ENCODE measurements at regions not wholly inside any gene's neighbourhood (a gene's known extent, or its start where the extent isn't known, plus 50 kb on each side); places are given as distances from the start of the nearest gene placed in this dataset.

DNA sequence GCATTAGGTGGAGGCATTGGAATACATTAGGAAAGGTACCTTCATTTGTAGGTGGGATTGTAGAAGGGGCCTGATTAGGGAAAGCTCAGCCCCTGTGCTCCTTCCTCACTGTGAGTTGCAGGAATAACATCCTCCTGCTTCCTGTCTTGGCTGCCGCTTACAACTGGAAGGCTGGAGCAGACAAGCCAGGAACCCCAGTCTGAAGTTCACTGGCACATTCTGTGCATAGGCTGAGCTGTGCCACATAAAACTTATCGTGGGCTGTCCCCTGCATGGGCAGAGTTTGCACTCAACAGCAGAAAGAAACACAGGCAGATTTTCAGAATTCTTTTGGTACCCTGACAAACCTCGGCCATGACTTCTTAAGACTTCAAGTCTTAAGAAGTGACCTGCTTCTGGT is 200.1 kb downstream of the SALL1 start:
- no peak for ATAC-seq
- intact Hi-C loops (cut with DNase I): no loop called here
- no peak overlapping the region for H3K27ac ChIP-seq
- H3K4me3 ChIP-seq: no peak overlapping the region
- no peak for DNase-seq
- TF ChIP-seq, protein P1, sequence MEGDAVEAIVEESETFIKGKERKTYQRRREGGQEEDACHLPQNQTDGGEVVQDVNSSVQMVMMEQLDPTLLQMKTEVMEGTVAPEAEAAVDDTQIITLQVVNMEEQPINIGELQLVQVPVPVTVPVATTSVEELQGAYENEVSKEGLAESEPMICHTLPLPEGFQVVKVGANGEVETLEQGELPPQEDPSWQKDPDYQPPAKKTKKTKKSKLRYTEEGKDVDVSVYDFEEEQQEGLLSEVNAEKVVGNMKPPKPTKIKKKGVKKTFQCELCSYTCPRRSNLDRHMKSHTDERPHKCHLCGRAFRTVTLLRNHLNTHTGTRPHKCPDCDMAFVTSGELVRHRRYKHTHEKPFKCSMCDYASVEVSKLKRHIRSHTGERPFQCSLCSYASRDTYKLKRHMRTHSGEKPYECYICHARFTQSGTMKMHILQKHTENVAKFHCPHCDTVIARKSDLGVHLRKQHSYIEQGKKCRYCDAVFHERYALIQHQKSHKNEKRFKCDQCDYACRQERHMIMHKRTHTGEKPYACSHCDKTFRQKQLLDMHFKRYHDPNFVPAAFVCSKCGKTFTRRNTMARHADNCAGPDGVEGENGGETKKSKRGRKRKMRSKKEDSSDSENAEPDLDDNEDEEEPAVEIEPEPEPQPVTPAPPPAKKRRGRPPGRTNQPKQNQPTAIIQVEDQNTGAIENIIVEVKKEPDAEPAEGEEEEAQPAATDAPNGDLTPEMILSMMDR (IDR thresholded peaks at IDR 0.05): no peak
- H3K36me3 ChIP-seq: no peaks in the 10 kb centered on the region
- no peaks in the 10 kb centered on the region for H3K4me1 ChIP-seq
- H3K27me3 ChIP-seq: no peaks in the 10 kb centered on the region
- H3K9me3 ChIP-seq: no peaks in the 10 kb centered on the region

GRCh38 chr16:50948268-50948930 is 202.7 kb downstream of the SALL1 start:
- H3K9me3 ChIP-seq: no peaks in the 10 kb centered on the region
- no peak overlapping the region for H3K27ac ChIP-seq
- H3K4me1 ChIP-seq: no peaks in the 10 kb centered on the region
- H3K36me3 ChIP-seq: no peaks in the 10 kb centered on the region
- intact Hi-C loops (cut with DNase I): no loop called here
- H3K27me3 ChIP-seq: no peaks in the 10 kb centered on the region
- TF ChIP-seq, protein P1 (IDR thresholded peaks at IDR 0.05): no peak
- no peak overlapping the region for H3K4me3 ChIP-seq
- no peak for DNase-seq
- ATAC-seq: no peak

DNA sequence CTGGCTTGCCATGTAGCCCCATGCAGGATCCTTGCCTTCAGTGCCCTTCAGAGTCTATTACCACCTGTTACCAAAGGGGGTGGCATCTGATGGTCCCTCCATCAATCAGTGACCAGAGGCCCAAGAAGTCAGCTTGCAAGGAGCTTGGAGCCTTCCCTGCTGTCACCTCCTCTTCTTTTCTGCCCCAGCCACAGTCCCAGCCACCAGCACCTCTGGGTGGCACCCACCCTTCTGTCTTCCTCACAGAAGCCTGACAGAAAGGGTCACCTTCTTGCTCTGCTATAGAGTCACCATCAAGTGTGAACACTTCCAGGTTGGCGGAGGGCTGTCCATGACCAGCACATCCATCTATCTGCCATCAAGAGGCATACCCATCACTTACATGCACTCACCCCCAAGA is 203.2 kb downstream of the SALL1 start:
- no peaks in the 10 kb centered on the region for H3K27me3 ChIP-seq
- no peaks in the 10 kb centered on the region for H3K9me3 ChIP-seq
- H3K4me3 ChIP-seq: no peak overlapping the region
- intact Hi-C loops (cut with DNase I): no loop called here
- TF ChIP-seq, protein P1 (IDR thresholded peaks at IDR 0.05): no peak
- ATAC-seq (no peak), DNase-seq (no peak)
- H3K4me1 ChIP-seq: no peaks in the 10 kb centered on the region
- H3K36me3 ChIP-seq: no peaks in the 10 kb centered on the region
- H3K27ac ChIP-seq: no peak overlapping the region

- Histone ChIP-seq H3K4me1 (no peaks in the 10 kb centered on the region), H3K4me3 (no peak overlapping the region), H3K27ac (no peak overlapping the region), H3K27me3 (no peaks in the 10 kb centered on the region), H3K36me3 (no peaks in the 10 kb centered on the region), H3K9me3 (no peaks in the 10 kb centered on the region)
- intact Hi-C loops (cut with DNase I): no loop called here
- ATAC-seq: no peak
- TF ChIP-seq, protein P1 (IDR thresholded peaks at IDR 0.05): no peak
- DNase-seq: no peak
Measured at GRCh38 chr16:50946606-50947005, 204.5 kb downstream of the SALL1 start.

GRCh38 chr16:50946098-50946497 is 204.2 kb downstream of the CYLD start:
- no peak for DNase-seq
- Histone ChIP-seq H3K36me3 (no peaks in the 10 kb centered on the region), H3K27me3 (no peaks in the 10 kb centered on the region), H3K27ac (no peak overlapping the region), H3K9me3 (no peaks in the 10 kb centered on the region), H3K4me1 (no peaks in the 10 kb centered on the region), H3K4me3 (no peak overlapping the region)
- ATAC-seq: no peak
- intact Hi-C loops (cut with DNase I): no loop called here
- TF ChIP-seq, protein P1 (IDR thresholded peaks at IDR 0.05): no peak

DNA sequence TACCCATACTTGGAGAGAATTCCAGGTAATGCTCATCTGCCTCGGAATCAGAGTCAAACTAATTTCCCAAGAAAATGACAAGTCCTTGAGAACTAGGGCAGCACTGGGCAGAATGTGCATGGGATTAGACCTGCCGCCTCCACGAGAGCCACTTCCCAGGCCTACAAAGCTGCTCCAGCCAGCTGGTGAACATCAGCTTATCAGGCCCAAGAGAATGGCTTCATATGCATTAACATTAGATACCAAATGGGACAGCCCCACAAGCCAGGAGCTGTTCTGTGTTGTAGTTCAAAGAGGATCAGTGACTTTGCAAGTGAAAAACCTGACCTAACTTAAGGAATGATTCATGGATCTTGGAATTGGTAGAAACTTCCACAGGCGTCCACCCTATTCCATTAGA is 203.3 kb downstream of the CYLD start:
- DNase-seq: no peak
- no peaks in the 10 kb centered on the region for H3K9me3 ChIP-seq
- H3K27ac ChIP-seq: no peak overlapping the region
- H3K4me3 ChIP-seq: no peak overlapping the region
- H3K4me1 ChIP-seq: no peaks in the 10 kb centered on the region
- no peak for ATAC-seq
- TF ChIP-seq, protein P1 (IDR thresholded peaks at IDR 0.05): no peak
- no peaks in the 10 kb centered on the region for H3K36me3 ChIP-seq
- no peaks in the 10 kb centered on the region for H3K27me3 ChIP-seq
- intact Hi-C loops (cut with DNase I): no loop called here
